ENCODE measurements at regions not wholly inside any gene's neighbourhood (a gene's known extent, or its start where the extent isn't known, plus 50 kb on each side); places are given as distances from the start of the nearest gene placed in this dataset.

DNA sequence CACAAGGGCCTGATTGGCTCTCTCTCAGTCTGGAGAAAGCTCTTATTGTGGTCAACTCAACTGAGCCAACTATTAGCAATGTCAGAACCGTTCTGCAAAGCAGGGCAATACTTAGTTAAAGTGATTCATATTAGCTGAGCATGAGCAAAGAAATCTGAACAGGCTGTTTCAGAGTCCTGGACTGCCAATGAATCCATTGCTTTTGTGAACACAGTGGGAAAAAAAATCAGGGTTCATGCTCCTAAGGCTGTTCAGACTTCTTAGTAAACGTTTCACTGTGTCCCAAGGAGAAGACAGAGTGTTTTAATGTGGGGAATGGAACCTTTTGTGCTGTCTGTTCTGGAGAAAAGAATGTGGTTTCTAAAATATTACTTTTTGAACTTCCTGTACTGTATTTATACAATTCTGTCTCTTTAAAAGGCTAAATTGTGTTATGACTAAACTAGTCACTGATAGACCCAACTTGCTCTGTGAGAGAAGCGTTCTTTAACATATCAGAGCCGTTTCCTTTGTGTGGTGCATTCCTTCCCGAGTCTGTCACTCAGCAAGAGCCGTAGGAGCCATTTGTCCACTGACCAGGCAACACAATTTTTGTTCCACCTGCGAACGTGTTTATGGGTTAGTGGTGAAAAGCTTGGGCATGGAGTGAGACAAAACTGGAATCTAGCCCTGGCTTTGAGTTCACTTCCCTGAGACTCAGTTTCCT is 366.1 kb downstream of the FBXO8 start:
- Histone ChIP-seq H3K4me1 (replicated peaks in 1 of 4; ENCODE audit: control insufficient read depth in 3 of 4, insufficient read depth in 4 of 4, low read length in 3 of 4) (peaks cover 0 to 6% (median 0%) of the 10 kb centered on the region in 4 experiments; a peak in 1 of 7 replicates), H4K8ac (ENCODE audit: extremely low read depth, insufficient read depth, low read length) (no peak overlapping the region), H3K23me2 (ENCODE audit: low read depth, low read length) (no peaks in the 10 kb centered on the region), H3K27me3 (replicated peaks in 1 of 4; ENCODE audit: control insufficient read depth in 3 of 4, extremely low read depth in 1 of 4, insufficient read depth in 3 of 4, low read length in 3 of 4) (no peaks in the 10 kb centered on the region), H3K27ac (ENCODE audit: low read depth, low read length) (no peak overlapping the region), H3K14ac (ENCODE audit: insufficient read length) (no peak overlapping the region), H3K9ac (replicated peaks in 1 of 4; ENCODE audit: extremely low read depth in 1 of 4, low read depth in 3 of 4, low read length in 3 of 4) (no peak overlapping the region), H2BK12ac (ENCODE audit: low read depth, low read length) (no peak overlapping the region), H3K4me2 (ENCODE audit: insufficient read depth in 1 of 2, low read depth in 2 of 2, low read length in 2 of 2) (no peak overlapping the region), H3K79me1 (ENCODE audit: low read depth, low read length) (no peaks in the 10 kb centered on the region), H2BK5ac (ENCODE audit: low read depth, low read length) (no peak overlapping the region), H2BK15ac (ENCODE audit: low read length) (no peak overlapping the region), H4K20me1 (replicated peaks in 1 of 2; ENCODE audit: control insufficient read depth in 1 of 2, insufficient read depth in 2 of 2, low read length in 2 of 2) (no peaks in the 10 kb centered on the region), H2AK5ac (ENCODE audit: low read depth, low read length) (no peak overlapping the region), H3K4me3 (ENCODE audit: extremely low read depth in 1 of 4, insufficient read depth in 2 of 4, low read depth in 3 of 4, low read length in 4 of 4) (no peak overlapping the region), H2AFZ (ENCODE audit: low read length) (0 out of 2 replicates have a peak overlapping the region, but pooled peaks have one; percentile 24), H2BK20ac (ENCODE audit: low read length) (no peak overlapping the region), H2BK120ac (replicated peaks; ENCODE audit: low read depth, low read length) (no peak overlapping the region), H3K56ac (replicated peaks; ENCODE audit: insufficient read length, low read depth, low read length) (no peak overlapping the region), H3K18ac (ENCODE audit: extremely low read depth, low read length) (no peak overlapping the region), H3K36me3 (ENCODE audit: control insufficient read depth in 2 of 4, insufficient read depth in 4 of 4, low read length in 3 of 4) (no peaks in the 10 kb centered on the region), H4K5ac (ENCODE audit: insufficient read length, low read depth, low read length) (no peak overlapping the region), H3K79me2 (ENCODE audit: control insufficient read depth in 1 of 2, insufficient read depth in 2 of 2, low read length in 2 of 2) (no peaks in the 10 kb centered on the region), H3K4ac (replicated peaks; ENCODE audit: insufficient read length, low read depth, low read length) (no peak overlapping the region), H3K23ac (ENCODE audit: insufficient read length) (no peak overlapping the region), H3K9me3 (ENCODE audit: insufficient read depth in 2 of 2, low read depth in 1 of 2, low read length in 1 of 2) (no peaks in the 10 kb centered on the region), H4K91ac (replicated peaks; ENCODE audit: insufficient read length, low read length) (no peak overlapping the region)
- POLR2A ChIA-PET (ENCODE audit: partially characterized antibody): no interaction called here
- CTCF ChIA-PET (ENCODE audit: partially characterized antibody): interaction anchor here (1.2 kb wide), 1 partner anchor 13 kb away, joined by 5 read pairs; no protein-coding TSS in a partner anchor
- WGBS, 2 experiments (ENCODE audit: extremely low coverage in 1 of 2, insufficient coverage in 1 of 2, insufficient read length in 1 of 2, insufficient replicate concordance in 2 of 2, low coverage in 1 of 2, low lambda C conversion rate in 2 of 2, missing lambda C conversion rate in 1 of 2): 80% methylated on average over 8 of the region's 8 CpGs; no CpG with 5 or more reads in 1 of the 2 experiments
- TF ChIP-seq, protein P1, sequence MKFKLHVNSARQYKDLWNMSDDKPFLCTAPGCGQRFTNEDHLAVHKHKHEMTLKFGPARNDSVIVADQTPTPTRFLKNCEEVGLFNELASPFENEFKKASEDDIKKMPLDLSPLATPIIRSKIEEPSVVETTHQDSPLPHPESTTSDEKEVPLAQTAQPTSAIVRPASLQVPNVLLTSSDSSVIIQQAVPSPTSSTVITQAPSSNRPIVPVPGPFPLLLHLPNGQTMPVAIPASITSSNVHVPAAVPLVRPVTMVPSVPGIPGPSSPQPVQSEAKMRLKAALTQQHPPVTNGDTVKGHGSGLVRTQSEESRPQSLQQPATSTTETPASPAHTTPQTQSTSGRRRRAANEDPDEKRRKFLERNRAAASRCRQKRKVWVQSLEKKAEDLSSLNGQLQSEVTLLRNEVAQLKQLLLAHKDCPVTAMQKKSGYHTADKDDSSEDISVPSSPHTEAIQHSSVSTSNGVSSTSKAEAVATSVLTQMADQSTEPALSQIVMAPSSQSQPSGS (IDR thresholded peaks at IDR 0.05; ENCODE audit: low read length): no peak
- no peak for TF ChIP-seq JUN (IDR thresholded peaks at IDR 0.05; ENCODE audit: low read depth, low read length)
- no peak for DNase-seq (ENCODE audit: low read depth in 1 of 2, low spot score in 2 of 2)
- FAIRE-seq: no peak
